K562 (cell line): ENCODE measurements at regions not wholly inside any gene's neighbourhood (a gene's known extent, or its start where the extent isn't known, plus 50 kb on each side); places are given as distances from the start of the nearest gene placed in this dataset.

Experiments
- ATAC-seq: fragments of 200-7000 bp; cut with Tn5 transposase; 3 replicates; pipeline ENCODE4 v1.9.1; 2020; ENCODE audit warnings: moderate library complexity
- BruUV-seq: library from RNA; stranded (reverse); fragments of 400-500 nt; replicated peaks from 2 replicates; lab custom pipeline; 2021; lab: Mats Ljungman, UMichigan
- CTCF ChIA-PET: fragments of 300-600 bp; formaldehyde crosslinking; extraction: SDS; loops from one replicate; lab custom pipeline; 2021; ENCODE audit warnings: low intra/inter-chr PET ratio; lab: Yijun Ruan, JAX
- POLR2A ChIA-PET: fragments of 300-600, 350-650 bp; sonication (Branson Sonifier 250); formaldehyde crosslinking; extraction: SDS; loops from one replicate; lab custom pipeline; 2021; ENCODE audit warnings: antibody characterized with exemption, inconsistent platforms; lab: Yijun Ruan, JAX
- DNase-seq, 4 experiments: peaks; one replicate each; pipeline versions ENCODE4 v3.0.0 to v3.0.0-alpha.2; 2011 to 2018; ENCODE audit warnings: low spot score in 3 of 4, mixed read lengths in 3 of 4; ENCODE audit errors: extremely low read depth in 1 of 4
- FAIRE-seq: peaks from 2 replicates; lab custom pipeline; 2011; peaks lifted over from hg19 to GRCh38; lab: Jason Lieb, UNC
- H2AFZ ChIP-seq: 2 replicates; pipeline ENCODE4 v1.6.0; 2011; ENCODE audit warnings: low read depth, low read length, control low read depth, inconsistent platforms
- H3K27ac ChIP-seq: fragments of 200-600 bp; 3 replicates; pipeline ENCODE4 v1.8.0; 2011; ENCODE audit warnings: low read depth, mild to moderate bottlenecking, control low read depth, inconsistent platforms, low read length, moderate library complexity, mixed read lengths; ENCODE audit errors: extremely low read depth
- H3K27me3 ChIP-seq, 2 experiments: fragments of 300-600 bp in 1 of 2; 2 replicates in 1 of 2; 3 replicates in 1 of 2; pipeline versions ENCODE4 v1.6.0 to v1.8.0; 2011; ENCODE audit warnings: inconsistent platforms in 2 of 2, low read length in 2 of 2, mild to moderate bottlenecking in 1 of 2, mixed read lengths in 1 of 2, moderate library complexity in 1 of 2; ENCODE audit not compliant: control insufficient read depth in 2 of 2, insufficient read depth in 2 of 2
- H3K36me3 ChIP-seq: fragments of 300-600 bp; 3 replicates; pipeline ENCODE4 v1.8.0; 2011; ENCODE audit warnings: mild to moderate bottlenecking, low read length, inconsistent platforms; ENCODE audit not compliant: control insufficient read depth, insufficient read depth
- H3K4me1 ChIP-seq, 2 experiments: fragments of 200-600 bp in 1 of 2; replicated peaks in 1 of 2; 2 replicates in 1 of 2; 3 replicates in 1 of 2; pipeline versions ENCODE4 v1.5.1 to v1.8.0; 2011; ENCODE audit warnings: inconsistent platforms in 2 of 2, low read length in 2 of 2, mild to moderate bottlenecking in 1 of 2, mixed read lengths in 1 of 2, moderate library complexity in 1 of 2; ENCODE audit not compliant: control insufficient read depth in 2 of 2, insufficient read depth in 2 of 2
- H3K4me2 ChIP-seq: 2 replicates; pipeline ENCODE4 v1.6.1; 2011; ENCODE audit warnings: low read length, control low read depth, inconsistent platforms, mixed read lengths; ENCODE audit not compliant: insufficient read depth
- H3K4me3 ChIP-seq: fragments of 200-600 bp; sonication (generic), shearing (Covaris generic); 2 replicates; pipeline ENCODE4 v1.5.1; 2016; ENCODE audit warnings: control low read depth, inconsistent platforms
- H3K79me2 ChIP-seq: fragments of 200-600 bp; 3 replicates; pipeline ENCODE4 v1.8.0; 2011; ENCODE audit warnings: low read length, inconsistent platforms; ENCODE audit not compliant: control insufficient read depth, insufficient read depth
- H3K9ac ChIP-seq, 2 experiments: 2 replicates each; pipeline versions ENCODE4 v1.6.0 to v1.6.1; 2011; ENCODE audit warnings: low read depth in 2 of 2, low read length in 2 of 2, control low read depth in 1 of 2, inconsistent platforms in 1 of 2, mild to moderate bottlenecking in 1 of 2, mixed read lengths in 1 of 2; ENCODE audit not compliant: insufficient read depth in 1 of 2
- H3K9me1 ChIP-seq: one replicate; pipeline ENCODE4 v1.6.0; 2011; ENCODE audit warnings: inconsistent platforms, mild to moderate bottlenecking, low read length, moderate library complexity; ENCODE audit not compliant: control insufficient read depth, insufficient read depth
- H3K9me3 ChIP-seq: replicated peaks from 2 replicates; pipeline ENCODE4 v1.5.1; 2011; ENCODE audit warnings: low read depth, low read length, inconsistent platforms; ENCODE audit not compliant: control insufficient read depth, insufficient read depth
- H4K20me1 ChIP-seq: replicated peaks from 2 replicates; pipeline ENCODE4 v1.6.1; 2011; ENCODE audit warnings: low read length, inconsistent platforms, mixed read lengths; ENCODE audit not compliant: control insufficient read depth, insufficient read depth
- ATF7 ChIP-seq: fragments of 450-650 bp; IDR thresholded peaks from 2 replicates; pipeline ENCODE4 v1.7.1; 2014; ENCODE audit warnings: mild to moderate bottlenecking, moderate library complexity
- HCFC1 ChIP-seq: IDR thresholded peaks from 2 replicates; pipeline ENCODE4 v1.6.1; 2012; ENCODE audit warnings: low read depth, low read length, improper control_type of control experiment
- HDAC3 ChIP-seq: fragments of 450-650 bp; IDR thresholded peaks from 2 replicates; pipeline ENCODE4 v1.6.1; 2018; ENCODE audit warnings: borderline replicate concordance, mild to moderate bottlenecking, moderate library complexity; ENCODE audit not compliant: partially characterized antibody
- HSF4 ChIP-seq: fragments of 250-450 bp; sonication (Bioruptor Pico); IDR thresholded peaks from 2 replicates; pipeline ENCODE4 v2.1.2; 2022; ENCODE audit warnings: mild to moderate bottlenecking, moderate library complexity, borderline replicate concordance
- SNRNP70 ChIP-seq: fragments of 200-400 bp; formaldehyde crosslinking; optimal IDR thresholded peaks from 2 replicates; pipeline ENCODE3; 2017; ENCODE audit warnings: low read depth, low read length
- SPI1 ChIP-seq: IDR thresholded peaks from 2 replicates; pipeline ENCODE4 v1.6.1; 2011; ENCODE audit warnings: low read depth, low read length, control low read depth, borderline replicate concordance
- SRF ChIP-seq, 2 experiments: fragments of 250-450, 450-650 bp in 1 of 2; sonication (Bioruptor Pico) in 1 of 2; sonication (generic) in 1 of 2; formaldehyde crosslinking; IDR thresholded peaks; 2 replicates each; pipeline versions ENCODE4 v1.5.0 to v1.5.1; 2020 to 2022; ENCODE audit warnings: mild to moderate bottlenecking in 1 of 2, missing genetic modification reagents in 1 of 2
- ZNF347 ChIP-seq: fragments of 450-650 bp; formaldehyde crosslinking; IDR thresholded peaks from 2 replicates; pipeline ENCODE4 v1.4.0; 2020; ENCODE audit warnings: low read depth, mild to moderate bottlenecking, moderate library complexity
- ZNF589 ChIP-seq: fragments of 200-800 bp; sonication (Bioruptor generic); IDR thresholded peaks from 2 replicates; pipeline ENCODE4 v1.6.1; 2016; ENCODE audit warnings: low read depth, missing genetic modification characterization, missing compliant biosample characterization
- ZNF764 ChIP-seq: fragments of 250-450 bp; sonication (Bioruptor Pico); IDR thresholded peaks from 2 replicates; pipeline ENCODE4 v1.4.0; 2020; ENCODE audit warnings: low read depth, mild to moderate bottlenecking, moderate library complexity
- in situ Hi-C: fragments of 300-500 bp; cut with MboI; formaldehyde crosslinking; loops from 4 replicates; pipeline ENCODE4 v1.15.0; 2018; ENCODE audit warnings: inconsistent platforms, mixed read lengths
- intact Hi-C: fragments of 100-400 bp; cut with micrococcal nuclease; formaldehyde crosslinking; loops from 2 replicates; pipeline ENCODE4 v1.14.2; 2022
- TF ChIP-seq, protein P1 (sequence below): fragments of 250-450 bp; sonication (Bioruptor Pico); IDR thresholded peaks from 2 replicates; pipeline ENCODE4 v1.4.0; 2020; ENCODE audit warnings: mild to moderate bottlenecking, moderate library complexity
- TF ChIP-seq, protein P2 (sequence below): fragments of 250-450 bp; sonication (Bioruptor Pico); IDR thresholded peaks from 2 replicates; pipeline ENCODE4 v1.8.0; 2022; ENCODE audit warnings: inconsistent platforms
- TF ChIP-seq, protein P3 (sequence below): sonication (generic); formaldehyde crosslinking; IDR thresholded peaks from 2 replicates; pipeline ENCODE4 v1.8.0; 2022; ENCODE audit warnings: missing genetic modification reagents, mild to moderate bottlenecking, borderline replicate concordance
- TF ChIP-seq, protein P4 (sequence below), 3 experiments: IDR thresholded peaks in 2 of 3; conservative IDR thresholded peaks in 1 of 3; 2 replicates each; pipeline ENCODE4 v1.5.1; 2011 to 2012; ENCODE audit warnings: low read length in 3 of 3, mild to moderate bottlenecking in 3 of 3, control low read depth in 2 of 3, improper control_type of control experiment in 1 of 3, inconsistent platforms in 1 of 3, low read depth in 1 of 3, mixed read lengths in 1 of 3, moderate library complexity in 1 of 3; ENCODE audit not compliant: insufficient read depth in 2 of 3

DNA sequence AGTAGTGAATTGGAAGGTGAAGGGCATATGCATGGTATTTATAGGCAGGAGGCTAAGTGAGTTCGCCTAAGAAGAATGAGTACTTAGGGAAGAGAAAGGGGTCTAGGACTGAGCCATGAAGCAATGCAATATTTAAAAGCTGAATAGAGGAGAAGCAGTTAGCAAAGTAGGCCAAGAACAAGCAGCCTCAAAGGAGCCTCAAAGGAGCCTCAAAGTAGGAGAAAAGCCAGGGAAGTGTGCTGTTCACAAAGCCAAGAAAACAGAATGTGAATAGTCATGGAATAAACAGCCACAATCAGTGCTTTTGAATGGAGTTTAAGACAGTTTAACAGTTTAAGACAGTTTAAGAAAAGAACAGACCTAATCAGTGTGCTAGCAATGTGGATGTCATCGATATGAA is 762.0 kb downstream of the SORCS1 start (continued):
- TF ChIP-seq ZNF347 = no peak
- TF ChIP-seq, protein P1, sequence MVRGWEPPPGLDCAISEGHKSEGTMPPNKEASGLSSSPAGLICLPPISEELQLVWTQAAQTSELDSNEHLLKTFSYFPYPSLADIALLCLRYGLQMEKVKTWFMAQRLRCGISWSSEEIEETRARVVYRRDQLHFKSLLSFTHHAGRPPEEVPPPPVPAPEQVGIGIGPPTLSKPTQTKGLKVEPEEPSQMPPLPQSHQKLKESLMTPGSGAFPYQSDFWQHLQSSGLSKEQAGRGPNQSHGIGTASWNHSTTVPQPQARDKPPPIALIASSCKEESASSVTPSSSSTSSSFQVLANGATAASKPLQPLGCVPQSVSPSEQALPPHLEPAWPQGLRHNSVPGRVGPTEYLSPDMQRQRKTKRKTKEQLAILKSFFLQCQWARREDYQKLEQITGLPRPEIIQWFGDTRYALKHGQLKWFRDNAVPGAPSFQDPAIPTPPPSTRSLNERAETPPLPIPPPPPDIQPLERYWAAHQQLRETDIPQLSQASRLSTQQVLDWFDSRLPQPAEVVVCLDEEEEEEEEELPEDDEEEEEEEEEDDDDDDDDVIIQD (CRISPR knock-in tag) = no peak
- TF ChIP-seq SNRNP70 = no peak
- no peak for TF ChIP-seq ZNF764
- TF ChIP-seq, all 486 proteins: peak for 0

DNA sequence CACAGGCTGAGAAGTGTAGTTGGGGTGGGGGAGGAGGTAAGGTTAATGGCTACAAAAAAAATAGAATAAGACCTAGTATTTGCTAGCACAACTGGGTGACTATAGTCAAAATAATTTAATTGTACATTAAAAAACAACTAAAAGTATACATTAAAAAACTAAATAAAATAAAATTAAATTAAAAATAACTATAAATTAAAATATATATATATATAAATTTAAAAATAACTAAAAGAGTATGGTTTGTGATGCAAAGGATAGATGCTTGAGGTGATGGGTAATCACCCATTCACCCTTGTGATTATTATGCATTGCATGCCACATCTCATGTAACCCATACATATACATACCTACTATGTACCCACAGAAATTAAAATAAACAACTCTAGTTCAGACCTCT is 762.5 kb downstream of the SORCS1 start:
- Histone ChIP-seq H3K9me3 (no peaks in the 10 kb centered on the region), H3K4me1 (no peaks in the 10 kb centered on the region), H2AFZ (no peak overlapping the region), H3K4me2 (no peak overlapping the region), H3K9ac (no peak overlapping the region), H3K4me3 (no peak overlapping the region), H3K9me1 (no peaks in the 10 kb centered on the region), H3K27me3 (no peaks in the 10 kb centered on the region), H3K79me2 (no peaks in the 10 kb centered on the region), H3K27ac (no peak overlapping the region), H4K20me1 (no peaks in the 10 kb centered on the region), H3K36me3 (no peaks in the 10 kb centered on the region)
- intact Hi-C loops (no loop called here), in situ Hi-C loops (no loop called here)
- no TSS peak for BruUV-seq
- ChIA-PET POLR2A (no interaction called here), CTCF (no interaction called here)
- DNase-seq = no peak
- FAIRE-seq = no peak
- ATAC-seq = no peak
- TF ChIP-seq, protein P2, sequence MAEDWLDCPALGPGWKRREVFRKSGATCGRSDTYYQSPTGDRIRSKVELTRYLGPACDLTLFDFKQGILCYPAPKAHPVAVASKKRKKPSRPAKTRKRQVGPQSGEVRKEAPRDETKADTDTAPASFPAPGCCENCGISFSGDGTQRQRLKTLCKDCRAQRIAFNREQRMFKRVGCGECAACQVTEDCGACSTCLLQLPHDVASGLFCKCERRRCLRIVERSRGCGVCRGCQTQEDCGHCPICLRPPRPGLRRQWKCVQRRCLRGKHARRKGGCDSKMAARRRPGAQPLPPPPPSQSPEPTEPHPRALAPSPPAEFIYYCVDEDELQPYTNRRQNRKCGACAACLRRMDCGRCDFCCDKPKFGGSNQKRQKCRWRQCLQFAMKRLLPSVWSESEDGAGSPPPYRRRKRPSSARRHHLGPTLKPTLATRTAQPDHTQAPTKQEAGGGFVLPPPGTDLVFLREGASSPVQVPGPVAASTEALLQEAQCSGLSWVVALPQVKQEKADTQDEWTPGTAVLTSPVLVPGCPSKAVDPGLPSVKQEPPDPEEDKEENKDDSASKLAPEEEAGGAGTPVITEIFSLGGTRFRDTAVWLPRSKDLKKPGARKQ (CRISPR knock-in tag) = no peak
- TF ChIP-seq, protein P3, sequence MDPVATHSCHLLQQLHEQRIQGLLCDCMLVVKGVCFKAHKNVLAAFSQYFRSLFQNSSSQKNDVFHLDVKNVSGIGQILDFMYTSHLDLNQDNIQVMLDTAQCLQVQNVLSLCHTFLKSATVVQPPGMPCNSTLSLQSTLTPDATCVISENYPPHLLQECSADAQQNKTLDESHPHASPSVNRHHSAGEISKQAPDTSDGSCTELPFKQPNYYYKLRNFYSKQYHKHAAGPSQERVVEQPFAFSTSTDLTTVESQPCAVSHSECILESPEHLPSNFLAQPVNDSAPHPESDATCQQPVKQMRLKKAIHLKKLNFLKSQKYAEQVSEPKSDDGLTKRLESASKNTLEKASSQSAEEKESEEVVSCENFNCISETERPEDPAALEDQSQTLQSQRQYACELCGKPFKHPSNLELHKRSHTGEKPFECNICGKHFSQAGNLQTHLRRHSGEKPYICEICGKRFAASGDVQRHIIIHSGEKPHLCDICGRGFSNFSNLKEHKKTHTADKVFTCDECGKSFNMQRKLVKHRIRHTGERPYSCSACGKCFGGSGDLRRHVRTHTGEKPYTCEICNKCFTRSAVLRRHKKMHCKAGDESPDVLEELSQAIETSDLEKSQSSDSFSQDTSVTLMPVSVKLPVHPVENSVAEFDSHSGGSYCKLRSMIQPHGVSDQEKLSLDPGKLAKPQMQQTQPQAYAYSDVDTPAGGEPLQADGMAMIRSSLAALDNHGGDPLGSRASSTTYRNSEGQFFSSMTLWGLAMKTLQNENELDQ (CRISPR knock-in tag) = no peak
- no peak for TF ChIP-seq SPI1
- TF ChIP-seq ATF7 = no peak
- TF ChIP-seq ZNF589 (CRISPR knock-in tag) = no peak
- TF ChIP-seq, protein P4, sequence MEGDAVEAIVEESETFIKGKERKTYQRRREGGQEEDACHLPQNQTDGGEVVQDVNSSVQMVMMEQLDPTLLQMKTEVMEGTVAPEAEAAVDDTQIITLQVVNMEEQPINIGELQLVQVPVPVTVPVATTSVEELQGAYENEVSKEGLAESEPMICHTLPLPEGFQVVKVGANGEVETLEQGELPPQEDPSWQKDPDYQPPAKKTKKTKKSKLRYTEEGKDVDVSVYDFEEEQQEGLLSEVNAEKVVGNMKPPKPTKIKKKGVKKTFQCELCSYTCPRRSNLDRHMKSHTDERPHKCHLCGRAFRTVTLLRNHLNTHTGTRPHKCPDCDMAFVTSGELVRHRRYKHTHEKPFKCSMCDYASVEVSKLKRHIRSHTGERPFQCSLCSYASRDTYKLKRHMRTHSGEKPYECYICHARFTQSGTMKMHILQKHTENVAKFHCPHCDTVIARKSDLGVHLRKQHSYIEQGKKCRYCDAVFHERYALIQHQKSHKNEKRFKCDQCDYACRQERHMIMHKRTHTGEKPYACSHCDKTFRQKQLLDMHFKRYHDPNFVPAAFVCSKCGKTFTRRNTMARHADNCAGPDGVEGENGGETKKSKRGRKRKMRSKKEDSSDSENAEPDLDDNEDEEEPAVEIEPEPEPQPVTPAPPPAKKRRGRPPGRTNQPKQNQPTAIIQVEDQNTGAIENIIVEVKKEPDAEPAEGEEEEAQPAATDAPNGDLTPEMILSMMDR (IDR thresholded peaks at IDR 0.05 in 2 of 3, conservative IDR thresholded peaks at IDR 0.05 in 1 of 3; ENCODE audit: insufficient read depth in 2 of 3, low read depth in 1 of 3, low read length in 3 of 3) = no peak
- TF ChIP-seq HCFC1 = no peak
- no peak for TF ChIP-seq HSF4 (CRISPR knock-in tag)
- TF ChIP-seq HDAC3 = no peak
- TF ChIP-seq SRF (CRISPR knock-in tag; IDR thresholded peaks at IDR 0.05) = no peak
